HCT116 (cell line): ENCODE measurements at regions not wholly inside any gene's neighbourhood (a gene's known extent, or its start where the extent isn't known, plus 50 kb on each side); places are given as distances from the start of the nearest gene placed in this dataset.
"Not testable (repeated sequence)": the region's sequence is repeated elsewhere in the genome, so short reads cannot be mapped to it uniquely, and the experiment has no call there.

Experiments
- ATAC-seq: fragments of 200-7000 bp; cut with Tn5 transposase; 2 replicates; pipeline ENCODE4 v1.9.1; 2020; ENCODE audit warnings: mild to moderate bottlenecking, moderate library complexity
- BruUV-seq: library from RNA; stranded (reverse); fragments of 400-500 nt; replicated peaks from 2 replicates; lab custom pipeline; 2021; lab: Mats Ljungman, UMichigan
- CTCF ChIA-PET: fragments of 300-600 bp; sonication (Branson Sonifier 250); formaldehyde crosslinking; loops from one replicate; lab custom pipeline; 2021; ENCODE audit warnings: antibody characterized with exemption; lab: Charles Lee
- POLR2A ChIA-PET: fragments of 300-600, 350-600 bp; sonication (Branson Sonifier 250); formaldehyde crosslinking; loops from one replicate; lab custom pipeline; 2021; ENCODE audit warnings: antibody characterized with exemption; lab: Charles Lee
- RAD21 ChIA-PET, 2 experiments: fragments of 300-600 bp; sonication (Branson Sonifier 250); formaldehyde crosslinking; loops; one replicate each; lab custom pipeline; 2023; ENCODE audit warnings: low total read pairs in 2 of 2; ENCODE audit not compliant: uncharacterized antibody in 2 of 2, unreplicated experiment in 2 of 2, low non-redundant PET in 1 of 2; lab: Charles Lee
- DNase-seq: peaks from one replicate; pipeline ENCODE4 v3.0.0-alpha.2; 2010; ENCODE audit warnings: low read depth, low spot score
- H2AFZ ChIP-seq: fragments of 200-600 bp; shearing (Covaris generic), sonication (generic); 2 replicates; pipeline ENCODE4 v1.6.1; 2017; ENCODE audit warnings: low read depth, mixed run types, mixed read lengths, antibody characterized with exemption, low read length; ENCODE audit not compliant: poor library complexity, severe bottlenecking
- H3K27ac ChIP-seq: 2 replicates; pipeline ENCODE4 v1.5.1; 2012; ENCODE audit warnings: low read depth, low read length
- H3K27me3 ChIP-seq: fragments of 200-600 bp; sonication (generic); 2 replicates; pipeline ENCODE4 v1.6.1; 2016; ENCODE audit warnings: mixed run types, low read length, mixed read lengths; ENCODE audit not compliant: insufficient read depth
- H3K36me3 ChIP-seq, 2 experiments: fragments of 200-500 bp in 1 of 2; fragments of 200-600 bp in 1 of 2; sonication (Bioruptor generic) in 1 of 2; sonication (generic) in 1 of 2; 2 replicates each; pipeline versions ENCODE4 v1.5.1 to v1.6.1; 2014 to 2016; ENCODE audit warnings: low read length in 2 of 2, inconsistent platforms in 1 of 2, mixed read lengths in 1 of 2, mixed run types in 1 of 2; ENCODE audit not compliant: insufficient read depth in 2 of 2, control insufficient read depth in 1 of 2
- H3K4me1 ChIP-seq, 2 experiments: fragments of 200-600 bp in 1 of 2; sonication (generic) in 1 of 2; 2 replicates each; pipeline versions ENCODE4 v1.5.1 to v1.6.1; 2012 to 2017; ENCODE audit warnings: low read length in 2 of 2, inconsistent platforms in 1 of 2, mild to moderate bottlenecking in 1 of 2, mixed read lengths in 1 of 2, mixed run types in 1 of 2, moderate library complexity in 1 of 2; ENCODE audit not compliant: insufficient read depth in 2 of 2, control insufficient read depth in 1 of 2
- H3K4me2 ChIP-seq: fragments of 200-600 bp; sonication (generic); 2 replicates; pipeline ENCODE4 v1.6.1; 2017; ENCODE audit warnings: mixed run types, low read length, mixed read lengths
- H3K4me3 ChIP-seq, 2 experiments: fragments of 200-600 bp in 1 of 2; sonication (generic) in 1 of 2; replicated peaks in 1 of 2; 2 replicates each; pipeline ENCODE4 v1.5.1; 2011 to 2016; ENCODE audit warnings: low read length in 2 of 2, control low read depth in 1 of 2, low read depth in 1 of 2, mild to moderate bottlenecking in 1 of 2, mixed read lengths in 1 of 2, mixed run types in 1 of 2
- H3K79me2 ChIP-seq: fragments of 200-600 bp; sonication (generic); 2 replicates; pipeline ENCODE4 v1.6.1; 2017; ENCODE audit warnings: mild to moderate bottlenecking, mixed run types, low read length, moderate library complexity, mixed read lengths; ENCODE audit not compliant: insufficient read depth
- H3K9ac ChIP-seq: fragments of 200-600 bp; sonication (generic); 2 replicates; pipeline ENCODE4 v1.6.1; 2016; ENCODE audit warnings: low read length, mixed read lengths
- H3K9me2 ChIP-seq: fragments of 200-600 bp; sonication (generic), shearing (Covaris generic); 2 replicates; pipeline ENCODE4 v1.6.1; 2017; ENCODE audit warnings: mixed run types, mild to moderate bottlenecking, moderate library complexity; ENCODE audit not compliant: insufficient read depth
- H3K9me3 ChIP-seq, 2 experiments: fragments of 200-500 bp in 1 of 2; fragments of 200-600 bp in 1 of 2; sonication (Bioruptor generic) in 1 of 2; sonication (generic) in 1 of 2; 2 replicates each; pipeline ENCODE4 v1.6.1; 2014 to 2017; ENCODE audit warnings: low read length in 2 of 2, mixed read lengths in 2 of 2, inconsistent platforms in 1 of 2, low read depth in 1 of 2, mild to moderate bottlenecking in 1 of 2, mixed run types in 1 of 2, moderate library complexity in 1 of 2; ENCODE audit not compliant: control insufficient read depth in 1 of 2, insufficient read depth in 1 of 2
- H4K20me1 ChIP-seq: fragments of 200-600 bp; sonication (generic), shearing (Covaris generic); 2 replicates; pipeline ENCODE4 v1.6.1; 2017; ENCODE audit warnings: mixed run types, mild to moderate bottlenecking, moderate library complexity; ENCODE audit not compliant: insufficient read depth
- CBX3 ChIP-seq: IDR thresholded peaks from 2 replicates; pipeline ENCODE4 v1.6.1; 2012; ENCODE audit warnings: low read depth
- ELF1 ChIP-seq: IDR thresholded peaks from 2 replicates; pipeline ENCODE4 v1.6.1; 2012; ENCODE audit warnings: low read depth, borderline replicate concordance
- EZH2 ChIP-seq: fragments of 200-600 bp; sonication (generic); IDR thresholded peaks from 2 replicates; pipeline ENCODE4 v1.6.1; 2017; ENCODE audit warnings: antibody characterized with exemption, mixed run types
- JUND ChIP-seq: IDR thresholded peaks from 2 replicates; pipeline ENCODE4 v1.6.1; 2012
- POLR2AphosphoS5 ChIP-seq: IDR thresholded peaks from 2 replicates; pipeline ENCODE4 v1.6.1; 2011; ENCODE audit warnings: mild to moderate bottlenecking, low read depth, low read length, moderate library complexity
- SIN3A ChIP-seq: IDR thresholded peaks from 2 replicates; pipeline ENCODE4 v1.6.1; 2012; ENCODE audit warnings: low read depth
- SRF ChIP-seq: IDR thresholded peaks from 2 replicates; pipeline ENCODE4 v1.6.1; 2012; ENCODE audit warnings: low read depth
- ZFX ChIP-seq: fragments of 450-650 bp; IDR thresholded peaks from 2 replicates; pipeline ENCODE4 v1.6.1; 2017
- intact Hi-C: fragments of 100-400 bp; cut with micrococcal nuclease; formaldehyde crosslinking; loops from 2 replicates; pipeline ENCODE4 v1.10.0; 2022
- TF ChIP-seq, protein P1 (sequence below): IDR thresholded peaks from 2 replicates; pipeline ENCODE4 v1.6.1; 2012; ENCODE audit warnings: low read depth

DNA sequence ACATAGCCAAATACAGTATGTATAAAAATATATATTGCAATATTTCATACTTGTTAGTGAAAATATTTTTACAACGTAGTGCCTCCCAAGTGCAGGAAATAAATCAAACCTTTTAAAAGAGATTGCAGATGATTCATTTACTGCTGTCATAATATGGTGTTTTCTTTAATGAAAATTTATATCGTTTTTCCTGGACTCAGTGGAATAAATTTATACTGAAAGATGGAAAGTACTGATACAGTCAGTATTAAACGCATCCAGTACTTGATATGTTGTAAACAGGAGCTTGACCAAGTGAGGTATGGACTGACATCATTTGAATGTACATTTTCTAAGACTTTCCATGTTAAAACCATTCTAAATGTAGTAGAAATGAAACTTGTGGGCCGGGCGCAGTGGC lies 143.4 kb upstream of the ZNF608 start (continued):
- TF ChIP-seq, protein P1, sequence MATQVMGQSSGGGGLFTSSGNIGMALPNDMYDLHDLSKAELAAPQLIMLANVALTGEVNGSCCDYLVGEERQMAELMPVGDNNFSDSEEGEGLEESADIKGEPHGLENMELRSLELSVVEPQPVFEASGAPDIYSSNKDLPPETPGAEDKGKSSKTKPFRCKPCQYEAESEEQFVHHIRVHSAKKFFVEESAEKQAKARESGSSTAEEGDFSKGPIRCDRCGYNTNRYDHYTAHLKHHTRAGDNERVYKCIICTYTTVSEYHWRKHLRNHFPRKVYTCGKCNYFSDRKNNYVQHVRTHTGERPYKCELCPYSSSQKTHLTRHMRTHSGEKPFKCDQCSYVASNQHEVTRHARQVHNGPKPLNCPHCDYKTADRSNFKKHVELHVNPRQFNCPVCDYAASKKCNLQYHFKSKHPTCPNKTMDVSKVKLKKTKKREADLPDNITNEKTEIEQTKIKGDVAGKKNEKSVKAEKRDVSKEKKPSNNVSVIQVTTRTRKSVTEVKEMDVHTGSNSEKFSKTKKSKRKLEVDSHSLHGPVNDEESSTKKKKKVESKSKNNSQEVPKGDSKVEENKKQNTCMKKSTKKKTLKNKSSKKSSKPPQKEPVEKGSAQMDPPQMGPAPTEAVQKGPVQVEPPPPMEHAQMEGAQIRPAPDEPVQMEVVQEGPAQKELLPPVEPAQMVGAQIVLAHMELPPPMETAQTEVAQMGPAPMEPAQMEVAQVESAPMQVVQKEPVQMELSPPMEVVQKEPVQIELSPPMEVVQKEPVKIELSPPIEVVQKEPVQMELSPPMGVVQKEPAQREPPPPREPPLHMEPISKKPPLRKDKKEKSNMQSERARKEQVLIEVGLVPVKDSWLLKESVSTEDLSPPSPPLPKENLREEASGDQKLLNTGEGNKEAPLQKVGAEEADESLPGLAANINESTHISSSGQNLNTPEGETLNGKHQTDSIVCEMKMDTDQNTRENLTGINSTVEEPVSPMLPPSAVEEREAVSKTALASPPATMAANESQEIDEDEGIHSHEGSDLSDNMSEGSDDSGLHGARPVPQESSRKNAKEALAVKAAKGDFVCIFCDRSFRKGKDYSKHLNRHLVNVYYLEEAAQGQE: no peak
- TF ChIP-seq SRF: no peak
- TF ChIP-seq, all 23 proteins: peak for 0

DNA sequence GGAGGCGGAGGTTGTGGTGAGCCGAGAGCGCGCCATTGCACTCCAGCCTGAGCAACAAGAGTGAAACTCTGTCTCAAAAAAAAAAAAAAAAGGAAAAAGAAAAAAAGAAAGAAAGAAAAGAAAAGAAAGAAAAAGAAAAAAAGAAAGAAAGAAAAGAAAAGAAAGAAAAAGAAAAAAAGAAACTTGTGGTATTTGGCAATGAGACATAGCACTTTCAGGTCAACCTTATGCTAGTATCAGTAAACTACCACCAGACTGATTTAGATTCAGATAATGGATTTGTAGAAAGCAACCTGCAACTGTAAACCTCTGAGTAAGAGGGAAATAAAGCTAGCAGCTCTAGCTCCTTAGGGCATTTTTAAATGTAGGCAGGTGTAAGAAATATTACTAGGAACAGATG lies 144.0 kb upstream of the ZNF608 start:
- POLR2A ChIA-PET, H3K4me2 ChIP-seq, RAD21 ChIA-PET, H3K79me2 ChIP-seq, ATAC-seq, H2AFZ ChIP-seq, DNase-seq, H3K27me3 ChIP-seq, H3K36me3 ChIP-seq, CTCF ChIA-PET, H3K9ac ChIP-seq, H3K4me3 ChIP-seq, H3K9me3 ChIP-seq, H3K9me2 ChIP-seq, H3K4me1 ChIP-seq, intact Hi-C loops, H3K27ac ChIP-seq, BruUV-seq, H4K20me1 ChIP-seq: not testable (repeated sequence)

GRCh38 chr5:124891179-124891578 lies 144.7 kb upstream of the ZNF608 start:
- Histone ChIP-seq H3K9me3 (no peaks in the 10 kb centered on the region), H3K4me1 (peaks cover 0 to 5% of the 10 kb centered on the region in 2 experiments; a peak in 1 of 4 replicates), H3K27ac (no peak overlapping the region), H3K79me2 (no peaks in the 10 kb centered on the region), H3K36me3 (no peaks in the 10 kb centered on the region), H3K9me2 (no peaks in the 10 kb centered on the region), H3K4me2 (no peak overlapping the region), H2AFZ (no peak overlapping the region), H4K20me1 (no peaks in the 10 kb centered on the region), H3K27me3 (no peaks in the 10 kb centered on the region), H3K9ac (no peak overlapping the region), H3K4me3 (no peak overlapping the region)
- RAD21 ChIA-PET: no interaction called here
- no peak for DNase-seq
- ATAC-seq: no peak
- POLR2A ChIA-PET: no interaction called here
- no TSS peak for BruUV-seq
- CTCF ChIA-PET: no interaction called here
- intact Hi-C loops: no loop called here
- no peak for TF ChIP-seq SIN3A
- no peak for TF ChIP-seq EZH2
- TF ChIP-seq JUND: no peak
- TF ChIP-seq, protein P1: no peak
- TF ChIP-seq ZFX: no peak
- TF ChIP-seq CBX3: no peak
- TF ChIP-seq POLR2AphosphoS5: no peak
- TF ChIP-seq ELF1: no peak
